GM13976 (cell line): ENCODE measurements at regions not wholly inside any gene's neighbourhood (a gene's known extent, or its start where the extent isn't known, plus 50 kb on each side); places are given as distances from the start of the nearest gene placed in this dataset.

Source experiments
- DNase-seq: peaks from one replicate; pipeline ENCODE4 v3.0.0; 2012; ENCODE audit warnings: low spot score
- CTCF ChIP-seq: IDR thresholded peaks from 2 replicates; pipeline ENCODE4 v1.5.1; 2012; ENCODE audit warnings: borderline replicate concordance, mild to moderate bottlenecking; ENCODE audit not compliant: insufficient read depth; ENCODE audit errors: extremely low read depth, missing control alignments, control extremely low read depth
- in situ Hi-C: fragments of 300-500 bp; cut with MboI; formaldehyde crosslinking; loops from one replicate; pipeline ENCODE4 v1.12.0; 2022; ENCODE audit warnings: low sequenced_read_pairs, mixed read lengths, inconsistent platforms; ENCODE audit not compliant: unreplicated experiment

DNA sequence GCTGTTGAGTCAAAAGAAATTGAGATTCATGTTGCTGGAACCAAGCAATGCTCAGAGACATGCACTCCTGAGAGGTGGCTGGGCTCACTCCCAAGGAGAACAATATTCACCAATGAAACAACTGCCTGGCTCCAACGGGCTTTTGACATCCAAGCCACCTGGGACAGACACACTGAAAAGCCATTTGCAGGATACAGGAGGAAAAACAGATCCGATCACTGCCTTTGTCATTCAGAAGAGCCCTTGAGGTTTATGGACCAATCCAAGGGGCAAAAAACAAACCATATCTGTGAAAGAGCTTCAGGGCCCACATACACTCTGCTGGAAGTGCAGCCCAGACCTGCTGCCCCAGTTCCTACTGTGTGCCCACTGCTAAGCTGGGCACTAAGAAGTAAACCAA is 277.5 kb downstream of the NUAK1 start:
- no peak for TF ChIP-seq CTCF
- no peak for DNase-seq
- in situ Hi-C loops: no loop called here

GRCh38 chr12:105862163-105862821 is 276.5 kb downstream of the NUAK1 start:
- no peak for DNase-seq
- no peak for TF ChIP-seq CTCF
- in situ Hi-C loops: no loop called here

GRCh38 chr12:105864316-105864715 is 274.4 kb downstream of the NUAK1 start:
- in situ Hi-C loops: no loop called here
- no peak for DNase-seq
- no peak for TF ChIP-seq CTCF

GRCh38 chr12:105864901-105865300 is 273.9 kb downstream of the NUAK1 start:
- no peak for TF ChIP-seq CTCF
- in situ Hi-C loops: no loop called here
- DNase-seq: no peak

DNA sequence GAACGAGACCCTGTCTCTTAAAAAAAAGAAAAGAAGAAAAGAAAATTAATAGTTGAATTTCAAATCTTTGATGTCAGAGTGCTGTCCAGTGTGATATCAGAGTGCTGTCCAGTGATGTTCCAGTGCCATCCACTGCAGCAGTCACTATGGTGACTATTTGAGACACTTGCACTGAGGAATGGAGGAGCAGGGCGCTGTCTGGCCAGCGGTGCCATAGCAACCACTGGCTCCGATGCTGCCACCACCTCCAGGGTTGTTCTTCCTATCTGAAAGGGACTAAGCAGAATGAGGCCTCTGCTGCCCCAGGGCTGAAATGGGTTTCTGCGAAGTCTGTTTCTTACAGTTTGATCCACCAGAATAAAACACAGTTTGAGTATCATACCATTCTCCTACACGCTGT is 272.9 kb downstream of the NUAK1 start:
- DNase-seq: no peak
- in situ Hi-C loops: no loop called here
- no peak for TF ChIP-seq CTCF

GRCh38 chr12:105874121-105874520 is 264.6 kb downstream of the NUAK1 start:
- in situ Hi-C loops: no loop called here
- no peak for TF ChIP-seq CTCF
- DNase-seq: no peak

GRCh38 chr12:105876396-105876927 is 262.3 kb downstream of the NUAK1 start:
- no peak for DNase-seq
- in situ Hi-C loops: no loop called here
- no peak for TF ChIP-seq CTCF
